ENCODE measurements at regions not wholly inside any gene's neighbourhood (a gene's known extent, or its start where the extent isn't known, plus 50 kb on each side); places are given as distances from the start of the nearest gene placed in this dataset.

GRCh38 chr13:73140801-73141200 is 82.0 kb downstream of the KLF5 start:
- H3K4me1 Mint-ChIP-seq = no peaks in the 10 kb centered on the region
- H3K27me3 Mint-ChIP-seq = peaks cover 23% of the 10 kb centered on the region
- ATAC-seq = no peak
- no peaks in the 10 kb centered on the region for H3K9me3 ChIP-seq (ENCODE audit: control insufficient read depth, low read length, poor library complexity, severe bottlenecking)
- H3K27ac Mint-ChIP-seq = no peak overlapping the region
- no peaks in the 10 kb centered on the region for H3K36me3 Mint-ChIP-seq (ENCODE audit: low read depth)
- no peak overlapping the region for H3K4me3 Mint-ChIP-seq
- DNase-seq = no peak

- H3K4me1 Mint-ChIP-seq = no peaks in the 10 kb centered on the region
- no peak overlapping the region for H3K27ac Mint-ChIP-seq
- DNase-seq (no peak), ATAC-seq (no peak)
- peaks cover 21% of the 10 kb centered on the region for H3K27me3 Mint-ChIP-seq
- H3K36me3 Mint-ChIP-seq (ENCODE audit: low read depth) = no peaks in the 10 kb centered on the region
- no peaks in the 10 kb centered on the region for H3K9me3 ChIP-seq (ENCODE audit: control insufficient read depth, low read length, poor library complexity, severe bottlenecking)
- no peak overlapping the region for H3K4me3 Mint-ChIP-seq
Observed at GRCh38 chr13:73138638-73139491, 80.1 kb downstream of the KLF5 start.

- no peaks in the 10 kb centered on the region for H3K9me3 ChIP-seq (ENCODE audit: control insufficient read depth, low read length, poor library complexity, severe bottlenecking)
- Mint-ChIP-seq H3K27ac (no peak overlapping the region), H3K4me1 (no peaks in the 10 kb centered on the region), H3K36me3 (ENCODE audit: low read depth) (no peaks in the 10 kb centered on the region), H3K4me3 (no peak overlapping the region), H3K27me3 (peaks cover 17% of the 10 kb centered on the region)
- DNase-seq = no peak
- ATAC-seq = no peak
Observed at GRCh38 chr13:73138276-73138637, 79.5 kb downstream of the KLF5 start.

GRCh38 chr13:73136776-73137175 is 78.0 kb downstream of the KLF5 start:
- Mint-ChIP-seq H3K27me3 (peaks cover 5% of the 10 kb centered on the region), H3K36me3 (ENCODE audit: low read depth) (no peaks in the 10 kb centered on the region), H3K4me3 (no peak overlapping the region), H3K4me1 (no peaks in the 10 kb centered on the region), H3K27ac (no peak overlapping the region)
- no peak for DNase-seq
- no peak for ATAC-seq
- no peaks in the 10 kb centered on the region for H3K9me3 ChIP-seq (ENCODE audit: control insufficient read depth, low read length, poor library complexity, severe bottlenecking)

GRCh38 chr13:73133531-73133930 is 74.7 kb downstream of the KLF5 start:
- ATAC-seq (no peak), DNase-seq (no peak)
- H3K36me3 Mint-ChIP-seq (ENCODE audit: low read depth) = no peaks in the 10 kb centered on the region
- peaks cover 7% of the 10 kb centered on the region for H3K27me3 Mint-ChIP-seq
- H3K27ac Mint-ChIP-seq = no peak overlapping the region
- no peak overlapping the region for H3K4me3 Mint-ChIP-seq
- no peaks in the 10 kb centered on the region for H3K9me3 ChIP-seq (ENCODE audit: control insufficient read depth, low read length, poor library complexity, severe bottlenecking)
- no peaks in the 10 kb centered on the region for H3K4me1 Mint-ChIP-seq

- H3K9me3 ChIP-seq (ENCODE audit: control insufficient read depth, low read length, poor library complexity, severe bottlenecking) = no peaks in the 10 kb centered on the region
- no peak overlapping the region for H3K27ac Mint-ChIP-seq
- DNase-seq (no peak), ATAC-seq (no peak)
- H3K4me3 Mint-ChIP-seq = no peak overlapping the region
- no peaks in the 10 kb centered on the region for H3K36me3 Mint-ChIP-seq (ENCODE audit: low read depth)
- no peaks in the 10 kb centered on the region for H3K4me1 Mint-ChIP-seq
- peaks cover 7% of the 10 kb centered on the region for H3K27me3 Mint-ChIP-seq
Observed at GRCh38 chr13:73131247-73131646, 72.4 kb downstream of the KLF5 start.

GRCh38 chr13:73129023-73129422 is 70.2 kb downstream of the KLF5 start:
- no peaks in the 10 kb centered on the region for H3K9me3 ChIP-seq (ENCODE audit: control insufficient read depth, low read length, poor library complexity, severe bottlenecking)
- H3K4me1 Mint-ChIP-seq = no peaks in the 10 kb centered on the region
- no peak overlapping the region for H3K4me3 Mint-ChIP-seq
- ATAC-seq (no peak), DNase-seq (no peak)
- no peak overlapping the region for H3K27ac Mint-ChIP-seq
- H3K27me3 Mint-ChIP-seq = peaks cover 7% of the 10 kb centered on the region
- H3K36me3 Mint-ChIP-seq (ENCODE audit: low read depth) = no peaks in the 10 kb centered on the region

Data from T-helper 17 cell (primary cell).